OCI-LY1 (cell line): ENCODE measurements at regions not wholly inside any gene's neighbourhood (a gene's known extent, or its start where the extent isn't known, plus 50 kb on each side); places are given as distances from the start of the nearest gene placed in this dataset.

ENCODE experiments used
- CTCF ChIP-seq: fragments of 200-600 bp; sonication (generic), shearing (Covaris generic); IDR thresholded peaks from 2 replicates; pipeline ENCODE4 v1.5.1; 2017; ENCODE audit warnings: mild to moderate bottlenecking, antibody characterized with exemption, low read length, moderate library complexity, mixed read lengths
- EZH2 ChIP-seq: fragments of 200-600 bp; sonication (generic), shearing (Covaris generic); IDR thresholded peaks from 2 replicates; pipeline ENCODE4 v1.8.0; 2017; ENCODE audit warnings: borderline replicate concordance, mixed run types, mild to moderate bottlenecking, antibody characterized with exemption, low read length, moderate library complexity, mixed read lengths

DNA sequence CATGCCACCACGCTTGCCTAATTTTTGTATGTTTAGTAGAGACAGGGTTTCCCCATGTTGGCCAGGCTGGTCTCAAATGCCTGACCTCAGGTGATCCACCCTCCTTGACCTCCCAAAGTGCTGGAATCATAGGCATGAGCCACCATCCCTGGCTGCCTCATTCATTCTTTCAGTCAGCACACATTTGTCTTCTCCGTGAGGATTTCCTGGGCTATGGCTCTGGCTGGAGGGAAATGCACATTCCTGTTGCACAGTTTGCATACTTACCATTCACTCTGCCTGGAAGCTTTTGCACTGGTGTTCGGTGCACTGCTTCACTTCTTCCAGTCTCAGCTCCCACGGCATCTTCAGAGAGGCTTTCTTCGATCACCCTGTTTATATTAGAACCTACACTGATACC lies 267.8 kb downstream of the STIM2 start:
- no peak for TF ChIP-seq EZH2
- TF ChIP-seq CTCF: no peak
